Testis (tissue), 2 donors: ENCODE measurements at regions not wholly inside any gene's neighbourhood (a gene's known extent, or its start where the extent isn't known, plus 50 kb on each side); places are given as distances from the start of the nearest gene placed in this dataset.

Experiments
- CTCF ChIP-seq, 3 experiments: fragments of 450-650 bp in 2 of 3; fragments of 200-600 bp in 1 of 3; sonication (generic) in 1 of 3; IDR thresholded peaks; one replicate each; pipeline ENCODE4 v1.5.1; 2016 to 2019; ENCODE audit warnings: antibody characterized with exemption in 3 of 3, mild to moderate bottlenecking in 2 of 3, moderate library complexity in 1 of 3
- POLR2A ChIP-seq: fragments of 450-650 bp; IDR thresholded peaks from one replicate; pipeline ENCODE4 v1.6.1; 2017; ENCODE audit warnings: antibody characterized with exemption, mild to moderate bottlenecking, moderate library complexity

DNA sequence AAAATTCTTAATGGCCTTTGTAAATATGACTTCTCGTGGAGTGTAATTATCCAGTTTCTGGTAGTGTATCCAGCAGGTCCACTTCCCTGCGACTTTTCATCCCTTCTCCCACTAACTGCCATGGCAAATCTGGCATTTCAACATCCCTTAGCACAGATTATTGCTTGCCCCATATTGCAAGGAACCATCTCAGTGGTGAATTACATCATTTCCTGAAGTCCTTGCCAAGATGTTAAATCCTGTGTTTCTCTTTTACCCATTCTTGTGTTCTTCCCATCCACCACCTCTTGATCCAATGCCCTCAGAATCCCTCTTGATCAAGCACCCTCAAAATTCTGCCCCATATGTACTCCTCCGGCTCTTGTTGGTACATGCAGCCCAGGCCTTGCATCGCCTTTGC, 88.1 kb upstream of the ZNF81 start:
- TF ChIP-seq POLR2A (no peak), CTCF (IDR thresholded peaks at IDR 0.05) (no peak)
